ENCODE measurements at regions not wholly inside any gene's neighbourhood (a gene's known extent, or its start where the extent isn't known, plus 50 kb on each side); places are given as distances from the start of the nearest gene placed in this dataset.

- TF ChIP-seq, protein P1, sequence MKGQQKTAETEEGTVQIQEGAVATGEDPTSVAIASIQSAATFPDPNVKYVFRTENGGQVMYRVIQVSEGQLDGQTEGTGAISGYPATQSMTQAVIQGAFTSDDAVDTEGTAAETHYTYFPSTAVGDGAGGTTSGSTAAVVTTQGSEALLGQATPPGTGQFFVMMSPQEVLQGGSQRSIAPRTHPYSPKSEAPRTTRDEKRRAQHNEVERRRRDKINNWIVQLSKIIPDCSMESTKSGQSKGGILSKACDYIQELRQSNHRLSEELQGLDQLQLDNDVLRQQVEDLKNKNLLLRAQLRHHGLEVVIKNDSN (IDR thresholded peaks at IDR 0.05): no peak
- no peak for TF ChIP-seq TEAD4 (IDR thresholded peaks at IDR 0.05)
- no peak for TF ChIP-seq CEBPB (IDR thresholded peaks at IDR 0.05)
- no peak for TF ChIP-seq EP300 (IDR thresholded peaks at IDR 0.05; ENCODE audit: borderline replicate concordance)
- TF ChIP-seq ZBTB7A (IDR thresholded peaks at IDR 0.05; ENCODE audit: low read depth): no peak
- TF ChIP-seq YY1 (IDR thresholded peaks at IDR 0.05; ENCODE audit: low read depth): no peak
- TF ChIP-seq CREB1 (IDR thresholded peaks at IDR 0.05; ENCODE audit: low read depth): no peak
Observed at GRCh38 chr2:48032765-48033164, 126.5 kb upstream of the FBXO11 start.

GRCh38 chr2:48034295-48034694 lies 128.0 kb upstream of the FBXO11 start:
- TF ChIP-seq CEBPB (IDR thresholded peaks at IDR 0.05) (no peak), MAX (IDR thresholded peaks at IDR 0.05) (no peak), NFIC (IDR thresholded peaks at IDR 0.05) (no peak), REST (IDR thresholded peaks at IDR 0.05; ENCODE audit: low read depth) (no peak), RAD21 (IDR thresholded peaks at IDR 0.05; ENCODE audit: low read depth) (no peak), YY1 (IDR thresholded peaks at IDR 0.05; ENCODE audit: low read depth) (no peak), ZBTB7A (IDR thresholded peaks at IDR 0.05; ENCODE audit: low read depth) (no peak), CREB1 (IDR thresholded peaks at IDR 0.05; ENCODE audit: low read depth) (no peak), TAF1 (IDR thresholded peaks at IDR 0.05; ENCODE audit: low read depth) (no peak)
- TF ChIP-seq, protein P1 (IDR thresholded peaks at IDR 0.05): no peak

DNA sequence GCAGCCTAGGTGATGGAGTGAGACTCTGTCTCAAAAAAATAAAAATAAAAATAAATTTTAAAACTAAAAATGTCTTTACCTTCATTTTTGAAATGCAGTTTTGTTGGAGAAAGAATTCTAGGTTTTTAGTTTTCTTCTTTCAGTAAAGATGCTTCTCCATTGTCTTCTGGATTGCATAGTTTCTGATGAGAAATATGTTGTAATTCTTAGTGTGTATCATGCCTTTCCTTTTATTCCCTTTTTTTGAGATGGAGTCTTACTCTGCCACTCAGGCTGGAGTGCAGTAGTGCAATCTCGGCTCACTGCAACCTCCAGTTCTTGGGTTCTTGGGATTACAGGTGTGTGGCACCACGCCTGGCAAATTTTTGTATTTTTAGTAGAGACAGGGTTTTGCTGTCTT lies 130.0 kb upstream of the FBXO11 start:
- TF ChIP-seq NFIC (IDR thresholded peaks at IDR 0.05) (no peak), REST (IDR thresholded peaks at IDR 0.05; ENCODE audit: low read depth) (no peak), EGR1 (IDR thresholded peaks at IDR 0.05) (no peak), TAF1 (IDR thresholded peaks at IDR 0.05; ENCODE audit: low read depth) (no peak), RAD21 (IDR thresholded peaks at IDR 0.05; ENCODE audit: low read depth) (no peak), FOXM1 (IDR thresholded peaks at IDR 0.05; ENCODE audit: borderline replicate concordance, low read depth) (no peak), CEBPB (IDR thresholded peaks at IDR 0.05) (no peak), CREB1 (IDR thresholded peaks at IDR 0.05; ENCODE audit: low read depth) (no peak), YY1 (IDR thresholded peaks at IDR 0.05; ENCODE audit: low read depth) (no peak), EP300 (IDR thresholded peaks at IDR 0.05; ENCODE audit: borderline replicate concordance) (no peak), ZBTB7A (IDR thresholded peaks at IDR 0.05; ENCODE audit: low read depth) (no peak), TEAD4 (IDR thresholded peaks at IDR 0.05) (no peak), MAX (IDR thresholded peaks at IDR 0.05) (no peak), TCF12 (IDR thresholded peaks at IDR 0.05; ENCODE audit: low read depth) (no peak)
- TF ChIP-seq, protein P1 (IDR thresholded peaks at IDR 0.05): no peak

GRCh38 chr2:48039209-48039990 lies 133.1 kb upstream of the FBXO11 start:
- TF ChIP-seq FOXM1 (IDR thresholded peaks at IDR 0.05; ENCODE audit: borderline replicate concordance, low read depth): no peak
- TF ChIP-seq REST (IDR thresholded peaks at IDR 0.05; ENCODE audit: low read depth): no peak
- TF ChIP-seq RAD21 (IDR thresholded peaks at IDR 0.05; ENCODE audit: low read depth): no peak
- TF ChIP-seq TEAD4 (IDR thresholded peaks at IDR 0.05): no peak
- TF ChIP-seq YY1 (IDR thresholded peaks at IDR 0.05; ENCODE audit: low read depth): no peak
- TF ChIP-seq EP300 (IDR thresholded peaks at IDR 0.05; ENCODE audit: borderline replicate concordance): no peak
- TF ChIP-seq CREB1 (IDR thresholded peaks at IDR 0.05; ENCODE audit: low read depth): no peak
- TF ChIP-seq ZBTB7A (IDR thresholded peaks at IDR 0.05; ENCODE audit: low read depth): no peak
- TF ChIP-seq, protein P1 (IDR thresholded peaks at IDR 0.05): no peak
- TF ChIP-seq TCF12 (IDR thresholded peaks at IDR 0.05; ENCODE audit: low read depth): no peak
- no peak for TF ChIP-seq TAF1 (IDR thresholded peaks at IDR 0.05; ENCODE audit: low read depth)
- TF ChIP-seq CEBPB (IDR thresholded peaks at IDR 0.05): no peak
- no peak for TF ChIP-seq NFIC (IDR thresholded peaks at IDR 0.05)
- no peak for TF ChIP-seq MAX (IDR thresholded peaks at IDR 0.05)
- TF ChIP-seq EGR1 (IDR thresholded peaks at IDR 0.05): no peak
